Urothelium cell line (cell line): ENCODE measurements at regions not wholly inside any gene's neighbourhood (a gene's known extent, or its start where the extent isn't known, plus 50 kb on each side); places are given as distances from the start of the nearest gene placed in this dataset.

ENCODE experiments used
- DNase-seq: peaks from one replicate; pipeline ENCODE4 v3.0.0; 2011; ENCODE audit warnings: low spot score, mixed read lengths
- FAIRE-seq: peaks from 2 replicates; lab custom pipeline; 2011; peaks lifted over from hg19 to GRCh38; lab: Jason Lieb, UNC

- DNase-seq, result no peak
Observed at GRCh38 chr6:21842875-21843645, 249.5 kb downstream of the SOX4 start.

GRCh38 chr6:21844120-21844917, 250.8 kb downstream of the SOX4 start:
- FAIRE-seq (no peak), DNase-seq (no peak)

More at GRCh38 chr6:21842875-21843645, 249.5 kb downstream of the SOX4 start:
- FAIRE-seq, result no peak

- DNase-seq (no peak), FAIRE-seq (no peak)
Observed at GRCh38 chr6:21845018-21845417, 251.5 kb downstream of the SOX4 start.

- no peak for DNase-seq
- FAIRE-seq, result no peak
Observed at GRCh38 chr6:21845439-21846140, 252.0 kb downstream of the SOX4 start.

- DNase-seq (no peak), FAIRE-seq (no peak)
Observed at GRCh38 chr6:21846541-21847451, 253.2 kb downstream of the SOX4 start.

GRCh38 chr6:21847711-21848480, 254.3 kb downstream of the SOX4 start:
- DNase-seq, result no peak

GRCh38 chr6:21850691-21851090, 257.1 kb downstream of the SOX4 start:
- DNase-seq, result no peak
- FAIRE-seq, result no peak

More at GRCh38 chr6:21847711-21848480, 254.3 kb downstream of the SOX4 start:
- no peak for FAIRE-seq

- FAIRE-seq, result no peak
- no peak for DNase-seq
Observed at GRCh38 chr6:21855811-21856455, 262.4 kb downstream of the SOX4 start.

- FAIRE-seq (no peak), DNase-seq (no peak)
Observed at GRCh38 chr6:21856456-21856825, 262.9 kb downstream of the SOX4 start.

- FAIRE-seq (no peak), DNase-seq (no peak)
Observed at GRCh38 chr6:21856844-21857243, 263.3 kb downstream of the SOX4 start.

- DNase-seq (no peak), FAIRE-seq (no peak)
Observed at GRCh38 chr6:21858076-21858475, 264.5 kb downstream of the SOX4 start.

- no peak for DNase-seq
- FAIRE-seq, result no peak
Observed at GRCh38 chr6:21859193-21859735, 265.7 kb downstream of the SOX4 start.

GRCh38 chr6:21861942-21862341, 268.4 kb downstream of the SOX4 start:
- DNase-seq, result no peak
- FAIRE-seq, result no peak

GRCh38 chr6:21864206-21864605, 270.7 kb downstream of the SOX4 start:
- no peak for FAIRE-seq
- DNase-seq, result no peak

- DNase-seq (no peak), FAIRE-seq (no peak)
Observed at GRCh38 chr6:21868226-21868625, 274.7 kb downstream of the SOX4 start.

GRCh38 chr6:21869085-21869771, 275.7 kb downstream of the SOX4 start:
- DNase-seq (no peak), FAIRE-seq (no peak)

- DNase-seq, result no peak
- FAIRE-seq, result no peak
Observed at GRCh38 chr6:21870076-21870730, 276.7 kb downstream of the SOX4 start.

GRCh38 chr6:21871831-21872230, 278.3 kb downstream of the SOX4 start:
- no peak for DNase-seq

More at GRCh38 chr6:21871831-21872230, 278.3 kb downstream of the SOX4 start:
- FAIRE-seq, result no peak
